PC-9 (cell line): ENCODE measurements at regions not wholly inside any gene's neighbourhood (a gene's known extent, or its start where the extent isn't known, plus 50 kb on each side); places are given as distances from the start of the nearest gene placed in this dataset.

Experiments
- BruUV-seq: library from RNA; stranded (reverse); fragments of 400-500 nt; replicated peaks from 2 replicates; lab custom pipeline; 2021; lab: Mats Ljungman, UMichigan
- CTCF ChIA-PET: fragments of 300-600 bp; sonication (Branson Sonifier 250); formaldehyde crosslinking; loops from one replicate; lab custom pipeline; 2022; ENCODE audit warnings: antibody characterized with exemption; lab: Charles Lee
- POLR2A ChIA-PET: fragments of 300-600 bp; sonication (Branson Sonifier 250); formaldehyde crosslinking; loops from one replicate; lab custom pipeline; 2022; ENCODE audit warnings: antibody characterized with exemption; ENCODE audit not compliant: unreplicated experiment; lab: Charles Lee
- DNase-seq, 2 experiments: peaks; one replicate each; pipeline versions ENCODE4 v3.0.0 to v3.0.0-alpha.2; 2015 to 2022; ENCODE audit warnings: mixed read lengths in 1 of 2
- H2AFZ ChIP-seq: fragments of 200-600 bp; sonication (generic); 2 replicates; pipeline ENCODE4 v1.8.1; 2017; ENCODE audit warnings: antibody characterized with exemption
- H3F3A ChIP-seq: fragments of 200-600 bp; sonication (generic); 2 replicates; pipeline ENCODE4 v1.8.1; 2017; ENCODE audit warnings: antibody characterized with exemption, mild to moderate bottlenecking, low read depth; ENCODE audit not compliant: insufficient read depth
- H3K27ac ChIP-seq: fragments of 200-600 bp; sonication (generic); 2 replicates; pipeline ENCODE4 v1.6.1; 2016; ENCODE audit warnings: mixed run types
- H3K27me3 ChIP-seq: fragments of 200-600 bp; sonication (generic); 2 replicates; pipeline ENCODE4 v1.6.1; 2016; ENCODE audit warnings: low read depth, mixed run types; ENCODE audit not compliant: insufficient read depth
- H3K36me3 ChIP-seq: fragments of 200-600 bp; sonication (generic); 2 replicates; pipeline ENCODE4 v1.6.1; 2016; ENCODE audit warnings: low read depth, mixed run types
- H3K4me1 ChIP-seq: fragments of 200-600 bp; sonication (generic); replicated peaks from 2 replicates; pipeline ENCODE4 v1.6.1; 2016; ENCODE audit warnings: mixed run types; ENCODE audit not compliant: insufficient read depth
- H3K4me2 ChIP-seq: fragments of 200-600 bp; sonication (generic); 2 replicates; pipeline ENCODE4 v1.6.1; 2017; ENCODE audit warnings: mixed run types
- H3K4me3 ChIP-seq: fragments of 200-600 bp; sonication (generic); 2 replicates; pipeline ENCODE4 v1.6.1; 2016; ENCODE audit warnings: mixed run types
- H3K79me2 ChIP-seq: fragments of 200-600 bp; sonication (generic); 2 replicates; pipeline ENCODE4 v1.6.1; 2017; ENCODE audit warnings: low read depth, mixed run types
- H3K9me2 ChIP-seq: fragments of 200-600 bp; sonication (generic); 2 replicates; pipeline ENCODE4 v1.8.1; 2017; ENCODE audit warnings: mild to moderate bottlenecking; ENCODE audit not compliant: insufficient read depth
- H3K9me3 ChIP-seq: fragments of 200-600 bp; sonication (generic); 2 replicates; pipeline ENCODE4 v1.8.1; 2016; ENCODE audit warnings: low read depth; ENCODE audit not compliant: insufficient read depth
- H4K20me1 ChIP-seq: fragments of 200-600 bp; sonication (generic); 2 replicates; pipeline ENCODE4 v1.8.1; 2017; ENCODE audit not compliant: insufficient read depth
- CTCF ChIP-seq: fragments of 200-600 bp; sonication (generic); conservative IDR thresholded peaks from 2 replicates; pipeline ENCODE4 v1.6.1; 2017; ENCODE audit warnings: mixed run types, antibody characterized with exemption, mild to moderate bottlenecking, moderate library complexity
- EZH2 ChIP-seq: fragments of 200-600 bp; sonication (generic); IDR thresholded peaks from 2 replicates; pipeline ENCODE4 v1.8.0; 2017; ENCODE audit warnings: antibody characterized with exemption, low read depth
- intact Hi-C: fragments of 100-400 bp; cut with micrococcal nuclease; formaldehyde crosslinking; loops from one replicate; pipeline ENCODE4 v1.10.0; 2022; ENCODE audit not compliant: unreplicated experiment

DNA sequence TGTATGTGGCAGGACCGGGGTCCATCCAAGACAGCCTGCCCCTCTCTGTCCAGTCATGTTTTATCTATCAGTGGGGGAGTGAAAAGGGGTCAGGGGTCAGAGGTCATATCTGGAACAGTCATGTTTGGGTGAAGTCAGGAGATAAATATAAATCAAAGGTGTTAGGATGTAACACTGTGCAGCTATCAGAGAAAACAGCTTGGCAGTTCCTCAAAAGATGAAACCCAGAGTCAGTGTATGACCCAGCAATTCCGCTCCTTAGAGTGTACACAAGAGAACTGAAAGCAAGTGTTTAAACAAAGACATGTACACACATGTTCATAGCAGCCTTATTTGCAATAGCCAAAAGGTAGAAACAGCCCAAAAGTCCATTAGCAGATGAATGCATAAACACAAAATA, 361.3 kb downstream of the FOXL1 start:
- Histone ChIP-seq H3K4me2 (no peak overlapping the region), H3K4me1 (no peaks in the 10 kb centered on the region), H2AFZ (no peak overlapping the region), H4K20me1 (no peaks in the 10 kb centered on the region), H3K27me3 (peaks cover 91% of the 10 kb centered on the region), H3K9me3 (no peaks in the 10 kb centered on the region), H3F3A (no peaks in the 10 kb centered on the region), H3K9me2 (no peaks in the 10 kb centered on the region), H3K4me3 (no peak overlapping the region), H3K36me3 (no peaks in the 10 kb centered on the region), H3K27ac (no peak overlapping the region), H3K79me2 (no peaks in the 10 kb centered on the region)
- TF ChIP-seq EZH2 (no peak), CTCF (no peak)
- intact Hi-C loops: no loop called here
- no peak for DNase-seq
- POLR2A ChIA-PET: no interaction called here
- no TSS peak for BruUV-seq
- CTCF ChIA-PET: no interaction called here

DNA sequence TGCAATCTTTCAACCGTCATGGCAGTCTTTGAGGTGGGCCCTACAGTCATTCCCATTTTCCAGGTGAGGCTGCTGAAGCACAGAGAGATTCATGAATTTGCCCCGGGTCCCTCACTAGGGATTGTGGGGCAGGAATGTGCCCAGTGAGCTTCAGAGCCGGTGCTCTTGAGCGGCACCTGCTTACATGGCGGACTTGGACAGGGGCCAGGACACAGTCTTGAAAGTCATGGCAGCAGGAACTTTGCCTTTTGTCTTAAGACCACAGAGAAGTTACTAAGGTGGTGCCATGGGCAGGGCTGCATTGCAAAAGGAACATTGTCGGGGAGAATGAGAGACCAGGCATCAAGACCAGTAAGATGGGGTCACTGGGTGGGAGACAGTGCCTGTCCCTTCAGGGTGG, 363.4 kb downstream of the FOXL1 start:
- CTCF ChIA-PET: no interaction called here
- no TSS peak for BruUV-seq
- TF ChIP-seq EZH2 (no peak), CTCF (no peak)
- H3K4me3 ChIP-seq: no peak overlapping the region
- no peak overlapping the region for H2AFZ ChIP-seq
- no peak overlapping the region for H3K27ac ChIP-seq
- no peaks in the 10 kb centered on the region for H3K4me1 ChIP-seq
- no peaks in the 10 kb centered on the region; the same call in 1 of the 2 replicates for H4K20me1 ChIP-seq
- H3F3A ChIP-seq: no peaks in the 10 kb centered on the region
- no peaks in the 10 kb centered on the region for H3K9me3 ChIP-seq
- intact Hi-C loops: no loop called here
- DNase-seq: no peak
- H3K79me2 ChIP-seq: no peaks in the 10 kb centered on the region
- H3K9me2 ChIP-seq: no peaks in the 10 kb centered on the region
- no peaks in the 10 kb centered on the region for H3K36me3 ChIP-seq
- POLR2A ChIA-PET: no interaction called here
- no peak overlapping the region for H3K4me2 ChIP-seq
- H3K27me3 ChIP-seq: peaks cover 91% of the 10 kb centered on the region

DNA sequence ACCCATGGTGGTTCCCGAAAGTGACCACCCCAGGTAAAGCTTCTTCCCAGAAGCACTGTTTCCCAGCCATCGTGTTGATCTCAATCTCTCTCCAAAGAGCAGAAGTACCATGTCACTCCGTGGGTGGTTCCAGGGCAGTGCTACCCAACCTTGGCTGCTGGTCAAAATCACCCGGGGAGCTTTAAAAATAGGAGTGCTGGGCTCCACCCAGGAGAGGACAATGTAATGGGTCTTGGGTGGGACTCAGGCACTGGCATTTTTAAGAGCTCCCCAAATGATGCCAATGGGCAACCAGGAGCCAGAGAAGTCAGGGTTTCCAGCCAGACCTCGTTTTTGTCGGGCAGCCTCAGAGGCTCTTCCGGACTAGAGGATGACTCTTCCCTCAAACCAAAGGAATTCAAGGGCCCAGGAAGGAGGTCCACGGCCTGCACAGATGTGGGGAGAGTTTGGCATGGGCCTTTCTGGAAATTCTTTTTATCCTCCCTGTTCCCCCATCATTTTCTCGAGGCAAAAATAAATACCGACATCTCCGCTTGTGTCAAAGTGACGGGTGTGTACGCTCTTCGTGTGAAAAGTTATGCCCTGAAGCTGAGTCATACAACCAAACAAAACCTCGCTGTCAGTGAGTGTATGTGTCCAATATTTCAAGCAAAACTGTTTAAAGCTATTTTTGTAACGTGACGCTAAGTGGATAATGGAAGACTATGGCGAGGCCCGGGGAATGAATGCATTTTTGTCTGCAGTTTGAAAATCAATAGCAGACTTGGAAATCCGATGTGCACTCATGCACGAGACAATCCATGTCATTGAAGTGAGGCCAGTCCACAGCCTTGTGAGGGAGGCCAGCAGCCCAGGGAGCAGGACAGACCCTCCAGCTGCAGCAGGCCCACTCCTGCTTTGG, 364.1 kb downstream of the FOXL1 start:
- no peak overlapping the region for H3K27ac ChIP-seq
- no TSS peak for BruUV-seq
- H3K79me2 ChIP-seq: no peaks in the 10 kb centered on the region
- no peak overlapping the region for H3K4me3 ChIP-seq
- TF ChIP-seq EZH2: no peak
- no peak for TF ChIP-seq CTCF
- intact Hi-C loops: no loop called here
- CTCF ChIA-PET: no interaction called here
- H3K4me2 ChIP-seq: no peak overlapping the region
- no peak for DNase-seq
- no peaks in the 10 kb centered on the region for H3K36me3 ChIP-seq
- peaks cover 91% of the 10 kb centered on the region for H3K27me3 ChIP-seq
- no peaks in the 10 kb centered on the region; the same call in 1 of the 2 replicates for H4K20me1 ChIP-seq
- POLR2A ChIA-PET: no interaction called here
- no peaks in the 10 kb centered on the region for H3F3A ChIP-seq
- H3K9me3 ChIP-seq: no peaks in the 10 kb centered on the region
- no peak overlapping the region for H2AFZ ChIP-seq
- H3K4me1 ChIP-seq: no peaks in the 10 kb centered on the region
- H3K9me2 ChIP-seq: no peaks in the 10 kb centered on the region
